Sigmoid colon (tissue), 6 donors: ENCODE measurements at regions not wholly inside any gene's neighbourhood (a gene's known extent, or its start where the extent isn't known, plus 50 kb on each side); places are given as distances from the start of the nearest gene placed in this dataset.

ENCODE experiments used
- DNase-seq: peaks from one replicate; pipeline ENCODE4 v3.0.0-alpha.2; 2019
- H3K27ac ChIP-seq, 4 donors: fragments of 200-600 bp; sonication (generic); one replicate each; pipeline ENCODE4 v1.5.1; 2016 to 2019; ENCODE audit warnings: mild to moderate bottlenecking in 1 of 4
- H3K27me3 ChIP-seq, 3 donors: fragments of 200-600 bp; sonication (generic); one replicate each; pipeline ENCODE4 v1.5.1; 2019; ENCODE audit warnings: mild to moderate bottlenecking in 1 of 3
- H3K36me3 ChIP-seq, 4 donors: fragments of 200-600 bp; sonication (generic); one replicate each; pipeline ENCODE4 v1.5.1; 2016 to 2019
- H3K4me1 ChIP-seq, 4 donors: fragments of 200-600 bp; sonication (generic); one replicate each; pipeline ENCODE4 v1.5.1; 2017 to 2019
- H3K4me3 ChIP-seq, 4 donors: fragments of 200-600 bp; sonication (generic); one replicate each; pipeline ENCODE4 v1.5.1; 2017 to 2019; ENCODE audit warnings: mild to moderate bottlenecking in 2 of 4, moderate library complexity in 1 of 4
- H3K9me3 ChIP-seq, 4 donors: fragments of 200-600 bp in 3 of 4; sonication (generic) in 3 of 4; one replicate each; pipeline versions ENCODE4 v1.5.1 to v1.6.1; 2013 to 2019
- EP300 ChIP-seq, 4 donors: sonication (generic); formaldehyde crosslinking; IDR thresholded peaks; one replicate each; pipeline ENCODE4 v1.6.1; 2017; ENCODE audit warnings: antibody characterized with exemption in 4 of 4
- POLR2A ChIP-seq, 2 donors: fragments of 450-650 bp; IDR thresholded peaks; one replicate each; pipeline ENCODE4 v1.6.1; 2016; ENCODE audit warnings: antibody characterized with exemption in 2 of 2, mild to moderate bottlenecking in 2 of 2, moderate library complexity in 2 of 2
- POLR2AphosphoS5 ChIP-seq, 4 donors: sonication (generic); formaldehyde crosslinking; IDR thresholded peaks; one replicate each; pipeline ENCODE4 v1.6.1; 2017; ENCODE audit warnings: antibody characterized with exemption in 4 of 4
- WGBS, 2 donors: extraction: QIAGEN DNeasy Blood & Tissue Kit; methylation state at CpG; one replicate each; pipeline ENCODE4 v1.1.7; 2013; 5-methylcytosine and 5-hydroxymethylcytosine counted together
- intact Hi-C: fragments of 100-400 bp; cut with DNase I; formaldehyde crosslinking; loops from one replicate; pipeline ENCODE4 v1.15.1; 2023
- TF ChIP-seq, protein P1 (sequence below), 4 experiments: fragments of 450-650 bp in 3 of 4; fragments of 200-600 bp in 1 of 4; IDR thresholded peaks; one replicate each; pipeline ENCODE4 v1.5.1; 2016 to 2019; ENCODE audit warnings: antibody characterized with exemption in 4 of 4, mild to moderate bottlenecking in 3 of 4, moderate library complexity in 2 of 4
- donor health status: healthy with polysubstance abuse.
- donor health status: healthy.

DNA sequence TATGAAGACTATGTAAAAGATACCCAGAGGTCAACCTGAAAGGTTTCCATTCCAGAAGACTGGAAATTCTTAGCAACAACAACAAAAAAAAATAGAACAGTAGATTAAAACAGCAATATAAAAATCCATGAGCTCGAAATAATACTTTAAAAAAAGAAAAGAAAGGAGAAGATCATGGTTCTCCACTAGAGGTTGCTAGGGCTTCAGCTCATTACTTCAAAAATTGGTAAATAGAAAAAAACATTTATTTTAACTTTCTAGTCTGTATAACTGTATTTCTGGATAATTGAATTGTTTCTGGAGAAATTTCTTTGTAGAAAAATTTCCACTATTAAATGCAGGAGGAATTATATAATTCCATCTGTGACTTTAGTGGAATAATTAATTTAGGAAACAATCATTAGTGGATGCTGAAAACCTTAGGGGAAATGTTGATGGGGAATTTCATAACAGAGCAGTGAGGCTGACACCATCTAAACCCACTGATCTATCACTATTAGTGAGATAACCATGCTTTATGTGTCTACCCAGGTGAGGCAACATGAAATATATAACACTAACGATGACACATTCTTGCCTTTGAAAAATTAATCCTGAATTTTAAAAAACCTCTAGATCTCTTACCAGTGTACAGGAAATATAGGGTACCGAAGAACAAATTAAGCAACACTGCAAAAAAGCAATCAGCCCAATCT lies 62.5 kb upstream of the SNRK start:
- H3K9me3 ChIP-seq, result peaks cover 0 to 8% (median 0%) of the 10 kb centered on the region in 4 donors
- no peak overlapping the region for H3K27ac ChIP-seq
- no peaks in the 10 kb centered on the region for H3K27me3 ChIP-seq
- no peaks in the 10 kb centered on the region for H3K36me3 ChIP-seq
- H3K4me3 ChIP-seq, result no peak overlapping the region
- TF ChIP-seq, protein P1, sequence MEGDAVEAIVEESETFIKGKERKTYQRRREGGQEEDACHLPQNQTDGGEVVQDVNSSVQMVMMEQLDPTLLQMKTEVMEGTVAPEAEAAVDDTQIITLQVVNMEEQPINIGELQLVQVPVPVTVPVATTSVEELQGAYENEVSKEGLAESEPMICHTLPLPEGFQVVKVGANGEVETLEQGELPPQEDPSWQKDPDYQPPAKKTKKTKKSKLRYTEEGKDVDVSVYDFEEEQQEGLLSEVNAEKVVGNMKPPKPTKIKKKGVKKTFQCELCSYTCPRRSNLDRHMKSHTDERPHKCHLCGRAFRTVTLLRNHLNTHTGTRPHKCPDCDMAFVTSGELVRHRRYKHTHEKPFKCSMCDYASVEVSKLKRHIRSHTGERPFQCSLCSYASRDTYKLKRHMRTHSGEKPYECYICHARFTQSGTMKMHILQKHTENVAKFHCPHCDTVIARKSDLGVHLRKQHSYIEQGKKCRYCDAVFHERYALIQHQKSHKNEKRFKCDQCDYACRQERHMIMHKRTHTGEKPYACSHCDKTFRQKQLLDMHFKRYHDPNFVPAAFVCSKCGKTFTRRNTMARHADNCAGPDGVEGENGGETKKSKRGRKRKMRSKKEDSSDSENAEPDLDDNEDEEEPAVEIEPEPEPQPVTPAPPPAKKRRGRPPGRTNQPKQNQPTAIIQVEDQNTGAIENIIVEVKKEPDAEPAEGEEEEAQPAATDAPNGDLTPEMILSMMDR (IDR thresholded peaks at IDR 0.05), result peak in 1 of 4 experiments; percentile 49
- TF ChIP-seq POLR2AphosphoS5 (IDR thresholded peaks at IDR 0.05) (no peak), EP300 (IDR thresholded peaks at IDR 0.05) (no peak)
- no peaks in the 10 kb centered on the region for H3K4me1 ChIP-seq
- no peak for DNase-seq
- intact Hi-C loops, result loop anchor here (2.0 kb wide), 1 partner anchor 279 kb away; no protein-coding TSS in a partner anchor
- 73 to 75% methylated on average over 3 of the region's 3 CpGs for WGBS, 2 donors

DNA sequence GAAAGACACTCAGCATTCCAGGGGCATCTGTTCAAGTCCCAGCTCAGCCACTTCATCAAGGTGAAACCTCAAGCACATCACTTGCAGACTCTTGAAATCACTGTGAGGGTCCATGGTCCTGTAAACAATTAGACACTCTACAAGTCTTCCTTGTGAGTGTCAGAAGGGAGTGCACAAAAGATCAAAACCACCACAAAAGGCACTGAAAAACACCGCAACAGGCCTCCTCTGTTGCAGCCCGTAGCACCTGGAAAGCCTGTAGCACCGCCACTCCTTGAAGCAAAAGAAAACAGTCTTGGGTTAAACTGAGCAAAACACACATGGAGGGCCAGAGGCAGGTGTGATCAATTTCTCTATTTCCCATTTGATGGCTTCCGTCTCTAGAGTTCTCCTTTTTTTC lies 63.8 kb upstream of the SNRK start:
- intact Hi-C loops, result no loop called here
- no peaks in the 10 kb centered on the region for H3K36me3 ChIP-seq
- H3K27me3 ChIP-seq, result no peaks in the 10 kb centered on the region
- H3K9me3 ChIP-seq, result peaks cover 0 to 2% (median 0%) of the 10 kb centered on the region in 4 donors
- WGBS, 2 donors, result 76 to 94% methylated on average over 4 of the region's 4 CpGs
- no peak for TF ChIP-seq POLR2AphosphoS5 (IDR thresholded peaks at IDR 0.05)
- TF ChIP-seq, protein P1 (IDR thresholded peaks at IDR 0.05), result no peak
- no peak for TF ChIP-seq POLR2A (IDR thresholded peaks at IDR 0.05)
- no peak for TF ChIP-seq EP300 (IDR thresholded peaks at IDR 0.05)
- no peak overlapping the region for H3K4me3 ChIP-seq
- no peak for DNase-seq
- H3K27ac ChIP-seq, result no peak overlapping the region
- H3K4me1 ChIP-seq, result no peaks in the 10 kb centered on the region

DNA sequence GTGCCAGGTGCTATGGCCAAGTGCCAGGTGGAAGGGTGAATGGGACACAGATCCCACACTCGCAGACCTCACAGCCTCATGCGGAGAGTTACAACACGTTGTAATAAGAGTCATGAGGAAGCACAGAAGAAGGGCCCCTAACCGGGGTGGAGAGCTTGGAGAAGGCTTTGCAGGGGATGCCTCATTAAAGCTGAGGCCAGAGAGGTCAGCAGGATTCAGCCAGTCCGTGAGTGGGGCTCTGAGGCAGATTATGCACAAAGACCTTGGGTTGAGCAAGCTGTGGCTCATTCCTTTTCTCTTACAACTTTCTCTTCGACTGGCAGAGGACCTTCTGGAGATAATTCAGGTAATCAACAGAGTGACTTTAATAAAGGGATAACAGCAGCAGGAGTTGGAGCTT lies 65.3 kb upstream of the SNRK start:
- H3K27me3 ChIP-seq, result no peaks in the 10 kb centered on the region
- H3K36me3 ChIP-seq, result no peaks in the 10 kb centered on the region
- 59 to 64% methylated on average over 6 of the region's 6 CpGs for WGBS, 2 donors
- intact Hi-C loops, result no loop called here
- DNase-seq, result no peak
- H3K4me1 ChIP-seq, result no peaks in the 10 kb centered on the region
- no peak overlapping the region for H3K4me3 ChIP-seq
- no peaks in the 10 kb centered on the region for H3K9me3 ChIP-seq
- TF ChIP-seq, protein P1 (IDR thresholded peaks at IDR 0.05), result no peak
- no peak overlapping the region for H3K27ac ChIP-seq

DNA sequence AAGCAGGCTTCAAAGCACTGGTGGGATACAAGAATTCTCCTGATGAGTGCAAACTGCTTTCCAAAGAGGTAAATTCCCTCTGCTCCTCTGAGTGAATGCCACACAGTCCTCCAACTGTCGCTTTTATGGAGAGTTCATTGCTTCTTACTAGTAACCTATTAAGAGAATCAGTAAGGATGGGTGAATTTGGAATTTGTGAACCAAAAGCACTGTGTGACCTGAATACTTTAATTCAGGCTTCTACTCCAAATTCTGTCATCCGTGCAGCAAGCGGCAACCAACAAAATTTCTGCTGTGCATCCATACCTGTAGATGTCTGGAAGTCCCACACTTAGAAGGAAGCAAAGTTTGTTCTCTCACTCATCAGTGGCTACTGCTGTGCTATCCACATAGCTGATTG lies 66.7 kb upstream of the SNRK start:
- intact Hi-C loops, result no loop called here
- TF ChIP-seq POLR2AphosphoS5 (IDR thresholded peaks at IDR 0.05) (no peak), POLR2A (IDR thresholded peaks at IDR 0.05) (no peak)
- TF ChIP-seq, protein P1 (IDR thresholded peaks at IDR 0.05), result no peak
- H3K36me3 ChIP-seq, result no peaks in the 10 kb centered on the region
- 92 to 98% methylated on average over 3 of the region's 3 CpGs for WGBS, 2 donors
- no peaks in the 10 kb centered on the region for H3K27me3 ChIP-seq
- no peaks in the 10 kb centered on the region for H3K9me3 ChIP-seq
- DNase-seq, result no peak
- no peak overlapping the region for H3K4me3 ChIP-seq
- no peaks in the 10 kb centered on the region for H3K4me1 ChIP-seq
- H3K27ac ChIP-seq, result no peak overlapping the region

DNA sequence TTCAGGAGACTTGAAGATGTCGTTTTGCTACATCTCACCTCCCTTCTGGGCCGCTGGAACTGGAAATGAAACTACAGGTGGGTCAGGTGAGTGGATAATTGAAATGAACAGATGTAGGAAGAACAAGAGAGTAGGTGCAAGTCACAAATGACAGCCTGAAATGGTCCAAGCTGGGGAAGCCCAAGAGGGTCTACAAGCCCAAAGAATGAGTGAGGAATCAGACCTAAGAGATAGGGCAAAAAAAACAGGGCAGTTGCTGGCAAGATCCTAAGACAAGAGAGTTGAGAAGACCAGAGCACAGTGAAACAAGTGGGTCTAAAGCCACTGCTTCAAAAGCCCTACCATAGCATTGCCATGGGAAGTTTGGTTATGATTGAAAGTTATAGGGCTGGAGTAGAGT lies 67.4 kb upstream of the SNRK start:
- DNase-seq, result no peak
- H3K4me3 ChIP-seq, result no peak overlapping the region
- H3K27ac ChIP-seq, result no peak overlapping the region
- TF ChIP-seq, protein P1 (IDR thresholded peaks at IDR 0.05), result no peak
- no peak for TF ChIP-seq POLR2AphosphoS5 (IDR thresholded peaks at IDR 0.05)
- TF ChIP-seq POLR2A (IDR thresholded peaks at IDR 0.05), result no peak
- no peak for TF ChIP-seq EP300 (IDR thresholded peaks at IDR 0.05)
- H3K4me1 ChIP-seq, result no peaks in the 10 kb centered on the region
- no peaks in the 10 kb centered on the region for H3K9me3 ChIP-seq
- intact Hi-C loops, result no loop called here
- 87 to 90% methylated on average over 2 of the region's 2 CpGs for WGBS, 2 donors
- no peaks in the 10 kb centered on the region for H3K27me3 ChIP-seq
- H3K36me3 ChIP-seq, result no peaks in the 10 kb centered on the region
